ENCODE measurements at regions not wholly inside any gene's neighbourhood (a gene's known extent, or its start where the extent isn't known, plus 50 kb on each side); places are given as distances from the start of the nearest gene placed in this dataset.

DNA sequence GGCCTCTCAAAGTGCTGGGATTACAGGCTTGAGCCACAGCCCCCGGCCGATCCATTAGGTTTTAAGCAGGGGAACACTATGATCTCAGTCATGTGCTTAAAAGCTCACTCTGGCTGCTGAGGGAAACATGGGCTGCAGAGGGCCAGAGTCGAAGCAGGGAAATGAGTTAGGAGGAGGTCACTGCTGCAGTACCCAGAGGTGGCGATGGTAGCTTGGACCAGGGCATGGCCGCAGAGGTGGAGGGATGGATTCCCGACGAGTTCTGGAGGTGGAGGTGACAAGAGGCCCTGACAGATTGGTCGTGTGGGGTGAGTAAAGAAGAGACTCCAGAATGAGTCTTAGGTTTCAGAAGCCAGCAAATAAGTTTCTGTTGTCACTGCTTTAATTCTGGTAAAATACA lies 54.4 kb upstream of the INCENP start:
- DNase-seq (ENCODE audit: low spot score) = no peak
- WGBS = 87% methylated on average over 8 of the region's 8 CpGs

DNA sequence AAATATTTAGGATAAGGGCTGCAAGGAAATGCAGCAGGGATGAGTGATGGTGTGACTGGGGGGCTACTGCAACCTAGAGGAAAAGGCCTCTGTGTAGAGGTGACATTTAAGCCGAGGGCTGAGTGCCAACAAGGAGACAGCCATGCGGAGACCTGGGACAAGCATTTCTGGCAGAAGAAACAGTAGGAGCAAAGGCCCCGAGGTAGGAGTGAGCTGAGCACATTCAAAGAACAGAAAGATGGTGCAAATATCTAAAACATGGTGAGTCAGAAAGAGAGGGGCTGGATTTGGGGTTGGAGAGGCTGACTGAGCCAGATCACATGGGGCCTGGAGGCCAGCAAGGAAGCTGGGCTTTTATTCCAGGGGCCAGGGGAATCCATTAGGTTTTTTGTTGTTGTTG lies 55.1 kb upstream of the INCENP start:
- Histone ChIP-seq H3K9ac (ENCODE audit: low read depth in 1 of 2, low read length in 2 of 2) (no peak overlapping the region), H3K27me3 (ENCODE audit: control insufficient read depth in 4 of 4, insufficient read depth in 4 of 4, low read length in 3 of 4) (no peaks in the 10 kb centered on the region), H3K9me3 (ENCODE audit: control insufficient read depth in 4 of 4, low read length in 3 of 4) (no peaks in the 10 kb centered on the region), H3K4me3 (ENCODE audit: low read depth in 1 of 3, low read length in 3 of 3) (no peak overlapping the region), H3K36me3 (ENCODE audit: control insufficient read depth in 4 of 4, insufficient read depth in 3 of 4, low read depth in 1 of 4, low read length in 3 of 4) (no peaks in the 10 kb centered on the region), H3K4me1 (ENCODE audit: control insufficient read depth in 4 of 4, insufficient read depth in 4 of 4, low read length in 3 of 4) (no peaks in the 10 kb centered on the region), H3K27ac (ENCODE audit: low read depth in 1 of 2, low read length in 2 of 2) (no peak overlapping the region)
- DNase-seq (ENCODE audit: low spot score) = no peak
- WGBS = 88% methylated on average over 3 of the region's 3 CpGs
- TF ChIP-seq YY1 (IDR thresholded peaks at IDR 0.05) = no peak
- TF ChIP-seq, protein P1, sequence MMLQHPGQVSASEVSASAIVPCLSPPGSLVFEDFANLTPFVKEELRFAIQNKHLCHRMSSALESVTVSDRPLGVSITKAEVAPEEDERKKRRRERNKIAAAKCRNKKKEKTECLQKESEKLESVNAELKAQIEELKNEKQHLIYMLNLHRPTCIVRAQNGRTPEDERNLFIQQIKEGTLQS (IDR thresholded peaks at IDR 0.05) = no peak
- no peak for TF ChIP-seq FOXA2 (IDR thresholded peaks at IDR 0.05)
- no peak for TF ChIP-seq HNF4A (conservative IDR thresholded peaks at IDR 0.05)
- TF ChIP-seq, protein P2, sequence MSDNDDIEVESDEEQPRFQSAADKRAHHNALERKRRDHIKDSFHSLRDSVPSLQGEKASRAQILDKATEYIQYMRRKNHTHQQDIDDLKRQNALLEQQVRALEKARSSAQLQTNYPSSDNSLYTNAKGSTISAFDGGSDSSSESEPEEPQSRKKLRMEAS (IDR thresholded peaks at IDR 0.05) = no peak
- TF ChIP-seq GABPA (IDR thresholded peaks at IDR 0.05 in 1 of 2, conservative IDR thresholded peaks at IDR 0.05 in 1 of 2) = no peak
- no peak for TF ChIP-seq EGR1 (IDR thresholded peaks at IDR 0.05; ENCODE audit: low read depth in 2 of 2)
- no peak for TF ChIP-seq NR2F2 (IDR thresholded peaks at IDR 0.05)
- TF ChIP-seq SP1 (IDR thresholded peaks at IDR 0.05) = no peak
- no peak for TF ChIP-seq JUND (IDR thresholded peaks at IDR 0.05)
- TF ChIP-seq, protein P3, sequence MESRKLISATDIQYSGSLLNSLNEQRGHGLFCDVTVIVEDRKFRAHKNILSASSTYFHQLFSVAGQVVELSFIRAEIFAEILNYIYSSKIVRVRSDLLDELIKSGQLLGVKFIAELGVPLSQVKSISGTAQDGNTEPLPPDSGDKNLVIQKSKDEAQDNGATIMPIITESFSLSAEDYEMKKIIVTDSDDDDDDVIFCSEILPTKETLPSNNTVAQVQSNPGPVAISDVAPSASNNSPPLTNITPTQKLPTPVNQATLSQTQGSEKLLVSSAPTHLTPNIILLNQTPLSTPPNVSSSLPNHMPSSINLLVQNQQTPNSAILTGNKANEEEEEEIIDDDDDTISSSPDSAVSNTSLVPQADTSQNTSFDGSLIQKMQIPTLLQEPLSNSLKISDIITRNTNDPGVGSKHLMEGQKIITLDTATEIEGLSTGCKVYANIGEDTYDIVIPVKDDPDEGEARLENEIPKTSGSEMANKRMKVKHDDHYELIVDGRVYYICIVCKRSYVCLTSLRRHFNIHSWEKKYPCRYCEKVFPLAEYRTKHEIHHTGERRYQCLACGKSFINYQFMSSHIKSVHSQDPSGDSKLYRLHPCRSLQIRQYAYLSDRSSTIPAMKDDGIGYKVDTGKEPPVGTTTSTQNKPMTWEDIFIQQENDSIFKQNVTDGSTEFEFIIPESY (IDR thresholded peaks at IDR 0.05) = no peak
- no peak for TF ChIP-seq CTCF (IDR thresholded peaks at IDR 0.05; ENCODE audit: low read depth, low read length, missing input control)

More for the DNA sequence above, 54.4 kb upstream of the INCENP start:
- Histone ChIP-seq H3K4me3 (ENCODE audit: low read depth in 1 of 3, low read length in 3 of 3) (no peak overlapping the region), H3K4me1 (ENCODE audit: control insufficient read depth in 4 of 4, insufficient read depth in 4 of 4, low read length in 3 of 4) (no peaks in the 10 kb centered on the region), H3K9me3 (ENCODE audit: control insufficient read depth in 4 of 4, low read length in 3 of 4) (no peaks in the 10 kb centered on the region), H3K36me3 (ENCODE audit: control insufficient read depth in 4 of 4, insufficient read depth in 3 of 4, low read depth in 1 of 4, low read length in 3 of 4) (no peaks in the 10 kb centered on the region), H3K9ac (ENCODE audit: low read depth in 1 of 2, low read length in 2 of 2) (no peak overlapping the region), H3K27me3 (ENCODE audit: control insufficient read depth in 4 of 4, insufficient read depth in 4 of 4, low read length in 3 of 4) (no peaks in the 10 kb centered on the region), H3K27ac (ENCODE audit: low read depth in 1 of 2, low read length in 2 of 2) (no peak overlapping the region)
- TF ChIP-seq EGR1 (IDR thresholded peaks at IDR 0.05; ENCODE audit: low read depth in 2 of 2) (no peak), CTCF (IDR thresholded peaks at IDR 0.05; ENCODE audit: low read depth, low read length, missing input control) (no peak), SP1 (IDR thresholded peaks at IDR 0.05) (no peak), HNF4A (conservative IDR thresholded peaks at IDR 0.05) (no peak), TAF1 (conservative IDR thresholded peaks at IDR 0.05) (no peak), RAD21 (IDR thresholded peaks at IDR 0.05) (no peak), GABPA (IDR thresholded peaks at IDR 0.05 in 1 of 2, conservative IDR thresholded peaks at IDR 0.05 in 1 of 2) (no peak), FOXA1 (IDR thresholded peaks at IDR 0.05) (no peak), NR2F2 (IDR thresholded peaks at IDR 0.05) (no peak), FOXA2 (IDR thresholded peaks at IDR 0.05) (no peak), JUND (IDR thresholded peaks at IDR 0.05) (no peak)
- TF ChIP-seq, protein P4, sequence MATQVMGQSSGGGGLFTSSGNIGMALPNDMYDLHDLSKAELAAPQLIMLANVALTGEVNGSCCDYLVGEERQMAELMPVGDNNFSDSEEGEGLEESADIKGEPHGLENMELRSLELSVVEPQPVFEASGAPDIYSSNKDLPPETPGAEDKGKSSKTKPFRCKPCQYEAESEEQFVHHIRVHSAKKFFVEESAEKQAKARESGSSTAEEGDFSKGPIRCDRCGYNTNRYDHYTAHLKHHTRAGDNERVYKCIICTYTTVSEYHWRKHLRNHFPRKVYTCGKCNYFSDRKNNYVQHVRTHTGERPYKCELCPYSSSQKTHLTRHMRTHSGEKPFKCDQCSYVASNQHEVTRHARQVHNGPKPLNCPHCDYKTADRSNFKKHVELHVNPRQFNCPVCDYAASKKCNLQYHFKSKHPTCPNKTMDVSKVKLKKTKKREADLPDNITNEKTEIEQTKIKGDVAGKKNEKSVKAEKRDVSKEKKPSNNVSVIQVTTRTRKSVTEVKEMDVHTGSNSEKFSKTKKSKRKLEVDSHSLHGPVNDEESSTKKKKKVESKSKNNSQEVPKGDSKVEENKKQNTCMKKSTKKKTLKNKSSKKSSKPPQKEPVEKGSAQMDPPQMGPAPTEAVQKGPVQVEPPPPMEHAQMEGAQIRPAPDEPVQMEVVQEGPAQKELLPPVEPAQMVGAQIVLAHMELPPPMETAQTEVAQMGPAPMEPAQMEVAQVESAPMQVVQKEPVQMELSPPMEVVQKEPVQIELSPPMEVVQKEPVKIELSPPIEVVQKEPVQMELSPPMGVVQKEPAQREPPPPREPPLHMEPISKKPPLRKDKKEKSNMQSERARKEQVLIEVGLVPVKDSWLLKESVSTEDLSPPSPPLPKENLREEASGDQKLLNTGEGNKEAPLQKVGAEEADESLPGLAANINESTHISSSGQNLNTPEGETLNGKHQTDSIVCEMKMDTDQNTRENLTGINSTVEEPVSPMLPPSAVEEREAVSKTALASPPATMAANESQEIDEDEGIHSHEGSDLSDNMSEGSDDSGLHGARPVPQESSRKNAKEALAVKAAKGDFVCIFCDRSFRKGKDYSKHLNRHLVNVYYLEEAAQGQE (IDR thresholded peaks at IDR 0.05) = no peak
- TF ChIP-seq, protein P2 (IDR thresholded peaks at IDR 0.05) = no peak
- TF ChIP-seq, protein P1 (IDR thresholded peaks at IDR 0.05) = no peak

Measured in liver (tissue), 8 donors.